Spleen (tissue), 11 donors: ENCODE measurements at regions not wholly inside any gene's neighbourhood (a gene's known extent, or its start where the extent isn't known, plus 50 kb on each side); places are given as distances from the start of the nearest gene placed in this dataset.

Experiments
- DNase-seq: peaks from one replicate; pipeline ENCODE4 v3.0.0-alpha.2; 2020
- H3K27ac ChIP-seq, 8 donors: fragments of 200-600 bp; sonication (generic) in 7 of 8; 1 replicate in 4 of 8; 2 replicates in 4 of 8; pipeline versions ENCODE4 v1.5.0 to v1.8.0; 2016 to 2021; ENCODE audit warnings: inconsistent platforms in 4 of 8, mild to moderate bottlenecking in 4 of 8, moderate library complexity in 1 of 8
- H3K27me3 ChIP-seq, 7 donors: fragments of 200-600 bp; sonication (generic) in 6 of 7; replicated peaks in 1 of 7; 1 replicate in 4 of 7; 2 replicates in 3 of 7; pipeline versions ENCODE4 v1.5.0 to v1.8.0; 2016 to 2021; ENCODE audit warnings: inconsistent platforms in 3 of 7, mild to moderate bottlenecking in 1 of 7
- H3K36me3 ChIP-seq, 6 donors: fragments of 200-600 bp; sonication (generic) in 5 of 6; 1 replicate in 4 of 6; 2 replicates in 2 of 6; pipeline versions ENCODE4 v1.5.0 to v1.8.0; 2016 to 2021; ENCODE audit warnings: inconsistent platforms in 2 of 6
- H3K4me1 ChIP-seq, 6 donors: fragments of 200-600 bp; sonication (generic) in 5 of 6; 1 replicate in 3 of 6; 2 replicates in 3 of 6; pipeline versions ENCODE4 v1.5.0 to v1.8.0; 2016 to 2021; ENCODE audit warnings: inconsistent platforms in 3 of 6
- H3K4me3 ChIP-seq, 8 donors: fragments of 200-600 bp; sonication (generic) in 7 of 8; 1 replicate in 4 of 8; 2 replicates in 4 of 8; pipeline versions ENCODE4 v1.5.0 to v1.8.0; 2016 to 2021; ENCODE audit warnings: inconsistent platforms in 4 of 8, mild to moderate bottlenecking in 4 of 8, moderate library complexity in 2 of 8
- H3K9me3 ChIP-seq, 8 donors: fragments of 200-600 bp; sonication (generic) in 7 of 8; 1 replicate in 4 of 8; 2 replicates in 4 of 8; pipeline versions ENCODE4 v1.5.0 to v1.8.0; 2016 to 2021; ENCODE audit warnings: inconsistent platforms in 4 of 8
- POLR2A ChIP-seq, 3 donors: fragments of 450-650 bp; IDR thresholded peaks; one replicate each; pipeline ENCODE4 v1.5.1; 2017; ENCODE audit warnings: antibody characterized with exemption in 3 of 3, mild to moderate bottlenecking in 1 of 3
- POLR2AphosphoS5 ChIP-seq, 3 donors: sonication (generic); formaldehyde crosslinking; IDR thresholded peaks; one replicate each; pipeline ENCODE4 v1.5.1; 2017; ENCODE audit warnings: antibody characterized with exemption in 3 of 3
- WGBS, 5 donors: extraction: QIAGEN DNeasy Blood & Tissue Kit in 3 of 5; methylation state at CpG; one replicate each; pipeline versions ENCODE4 v1.1.5 to v1.1.7; 2013 to 2018; 5-methylcytosine and 5-hydroxymethylcytosine counted together
- intact Hi-C: fragments of 100-400 bp; cut with DNase I; formaldehyde crosslinking; loops from one replicate; pipeline ENCODE4 v1.15.0; 2023; ENCODE audit warnings: low total_unique reads
- TF ChIP-seq, protein P1 (sequence below), 11 experiments: fragments of 200-600 bp in 7 of 11; fragments of 450-650 bp in 4 of 11; sonication (generic) in 4 of 11; IDR thresholded peaks in 8 of 11; conservative IDR thresholded peaks in 3 of 11; 1 replicate in 7 of 11; 2 replicates in 4 of 11; pipeline versions ENCODE4 v1.4.0 to v1.8.0; 2016 to 2021; ENCODE audit warnings: antibody characterized with exemption in 11 of 11, inconsistent platforms in 4 of 11, mild to moderate bottlenecking in 1 of 11
- donor health status: healthy with polysubstance abuse.
- donor health status: DM: no; HTN: no; CAD: no; lungs with moderate emphysema.
- donor health status: DM: no; HTN: no; CAD: no.
- donor health status: Bipolar disorder and iron deficiency.
- donor health status: healthy.
- donor health status: DM: no; HTN: no; CAD: no.
- donor health status: DM: yes; HTN: yes; CAD: no.

GRCh38 chr18:61953641-61954040 lies 60.8 kb upstream of the RNF152 start:
- no peak overlapping the region for H3K27ac ChIP-seq
- peaks cover 0 to 59% (median 0%) of the 10 kb centered on the region in 7 donors for H3K27me3 ChIP-seq
- TF ChIP-seq POLR2A (IDR thresholded peaks at IDR 0.05) (no peak), POLR2AphosphoS5 (IDR thresholded peaks at IDR 0.05) (no peak)
- TF ChIP-seq, protein P1, sequence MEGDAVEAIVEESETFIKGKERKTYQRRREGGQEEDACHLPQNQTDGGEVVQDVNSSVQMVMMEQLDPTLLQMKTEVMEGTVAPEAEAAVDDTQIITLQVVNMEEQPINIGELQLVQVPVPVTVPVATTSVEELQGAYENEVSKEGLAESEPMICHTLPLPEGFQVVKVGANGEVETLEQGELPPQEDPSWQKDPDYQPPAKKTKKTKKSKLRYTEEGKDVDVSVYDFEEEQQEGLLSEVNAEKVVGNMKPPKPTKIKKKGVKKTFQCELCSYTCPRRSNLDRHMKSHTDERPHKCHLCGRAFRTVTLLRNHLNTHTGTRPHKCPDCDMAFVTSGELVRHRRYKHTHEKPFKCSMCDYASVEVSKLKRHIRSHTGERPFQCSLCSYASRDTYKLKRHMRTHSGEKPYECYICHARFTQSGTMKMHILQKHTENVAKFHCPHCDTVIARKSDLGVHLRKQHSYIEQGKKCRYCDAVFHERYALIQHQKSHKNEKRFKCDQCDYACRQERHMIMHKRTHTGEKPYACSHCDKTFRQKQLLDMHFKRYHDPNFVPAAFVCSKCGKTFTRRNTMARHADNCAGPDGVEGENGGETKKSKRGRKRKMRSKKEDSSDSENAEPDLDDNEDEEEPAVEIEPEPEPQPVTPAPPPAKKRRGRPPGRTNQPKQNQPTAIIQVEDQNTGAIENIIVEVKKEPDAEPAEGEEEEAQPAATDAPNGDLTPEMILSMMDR (IDR thresholded peaks at IDR 0.05 in 8 of 11, conservative IDR thresholded peaks at IDR 0.05 in 3 of 11) = no peak
- H3K4me1 ChIP-seq = peaks cover 0 to 13% (median 7%) of the 10 kb centered on the region in 6 donors
- no peak for DNase-seq
- peaks cover 0 to 6% (median 0%) of the 10 kb centered on the region in 8 donors for H3K9me3 ChIP-seq
- intact Hi-C loops = no loop called here
- H3K4me3 ChIP-seq = no peak overlapping the region
- 83 to 89% (median 86%) methylated on average over 5 of the region's 5 CpGs for WGBS, 5 donors
- no peaks in the 10 kb centered on the region for H3K36me3 ChIP-seq

DNA sequence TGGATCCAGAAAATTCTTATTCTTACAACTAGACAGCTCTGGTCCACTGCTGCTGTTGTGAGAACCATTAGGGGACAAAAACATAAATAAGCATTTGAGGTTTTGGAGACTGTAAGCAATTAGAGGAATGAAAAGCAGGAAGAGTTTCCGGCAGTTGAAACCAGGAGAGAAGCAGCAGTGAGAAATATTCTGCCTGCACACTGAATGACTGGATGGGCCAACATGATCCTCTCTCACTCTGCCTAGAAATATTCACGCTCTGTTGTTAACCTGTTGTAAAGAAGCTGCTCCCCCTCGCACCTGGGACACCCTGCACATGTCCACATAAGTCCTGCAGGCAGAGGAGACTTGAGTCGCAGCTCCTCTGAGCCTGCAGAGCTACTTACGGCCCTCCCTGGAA lies 60.4 kb upstream of the RNF152 start:
- Histone ChIP-seq H3K27me3 (peaks cover 0 to 62% (median 0%) of the 10 kb centered on the region in 7 donors), H3K4me1 (peaks cover 0 to 13% (median 7%) of the 10 kb centered on the region in 6 donors), H3K36me3 (no peaks in the 10 kb centered on the region), H3K27ac (no peak overlapping the region), H3K9me3 (peaks cover 0 to 6% (median 0%) of the 10 kb centered on the region in 8 donors), H3K4me3 (no peak overlapping the region)
- TF ChIP-seq POLR2A (IDR thresholded peaks at IDR 0.05) = no peak
- TF ChIP-seq, protein P1 (IDR thresholded peaks at IDR 0.05 in 8 of 11, conservative IDR thresholded peaks at IDR 0.05 in 3 of 11) = no peak
- TF ChIP-seq POLR2AphosphoS5 (IDR thresholded peaks at IDR 0.05) = no peak
- DNase-seq = no peak
- intact Hi-C loops = no loop called here
- 80 to 96% (median 89%) methylated on average over 4 to 5 of the region's 5 CpGs for WGBS, 5 donors

DNA sequence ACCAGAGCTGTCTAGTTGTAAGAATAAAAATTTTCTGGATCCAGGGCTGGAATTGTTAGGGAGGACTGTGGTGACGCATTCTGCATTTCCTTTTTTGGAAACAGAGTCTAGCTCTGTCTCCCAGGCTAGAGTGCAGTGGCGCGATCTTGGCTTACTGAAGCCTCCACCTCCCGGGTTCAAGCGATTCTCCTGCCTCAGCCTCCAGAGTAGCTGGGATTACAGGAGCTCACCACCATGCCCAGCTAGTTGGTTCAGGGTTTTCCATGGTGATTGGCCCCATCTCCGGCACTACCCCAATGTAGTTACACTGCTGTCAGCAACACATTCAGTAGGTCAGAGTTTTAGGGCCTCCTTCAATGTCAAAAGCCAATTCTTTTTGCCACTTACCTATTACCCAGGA lies 58.6 kb upstream of the RNF152 start:
- peaks cover 0 to 6% (median 0%) of the 10 kb centered on the region in 8 donors for H3K9me3 ChIP-seq
- peaks cover 0 to 13% (median 7%) of the 10 kb centered on the region in 6 donors for H3K4me1 ChIP-seq
- intact Hi-C loops = no loop called here
- no peak overlapping the region for H3K4me3 ChIP-seq
- DNase-seq = no peak
- TF ChIP-seq, protein P1 (IDR thresholded peaks at IDR 0.05 in 8 of 11, conservative IDR thresholded peaks at IDR 0.05 in 3 of 11) = no peak
- TF ChIP-seq POLR2AphosphoS5 (IDR thresholded peaks at IDR 0.05) (no peak), POLR2A (IDR thresholded peaks at IDR 0.05) (no peak)
- no peaks in the 10 kb centered on the region for H3K36me3 ChIP-seq
- WGBS, 5 donors = 95 to 98% (median 96%) methylated on average over 6 of the region's 6 CpGs
- H3K27ac ChIP-seq = no peak overlapping the region
- peaks cover 0 to 62% (median 0%) of the 10 kb centered on the region in 7 donors for H3K27me3 ChIP-seq

DNA sequence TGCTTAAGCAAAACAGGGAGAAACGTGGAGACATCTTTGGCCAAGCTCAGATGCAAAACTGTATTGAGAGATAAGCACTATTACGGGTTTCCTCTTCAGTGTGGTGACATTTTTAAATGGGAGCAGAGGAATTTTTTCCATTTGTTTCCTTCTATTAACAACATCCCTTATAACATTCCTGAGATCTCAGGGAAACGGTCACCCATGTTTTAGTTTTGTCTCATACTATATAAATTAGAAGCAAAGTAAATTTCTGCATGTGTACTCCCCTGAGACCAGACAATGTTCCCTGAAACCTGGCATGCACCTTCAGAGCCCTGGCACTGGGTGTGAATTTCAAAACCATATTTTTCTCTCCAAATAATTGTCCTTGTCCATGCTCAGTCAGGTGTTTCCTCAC lies 57.6 kb upstream of the RNF152 start:
- TF ChIP-seq POLR2A (IDR thresholded peaks at IDR 0.05) = no peak
- TF ChIP-seq POLR2AphosphoS5 (IDR thresholded peaks at IDR 0.05) = no peak
- TF ChIP-seq, protein P1 (IDR thresholded peaks at IDR 0.05 in 8 of 11, conservative IDR thresholded peaks at IDR 0.05 in 3 of 11) = no peak
- Histone ChIP-seq H3K9me3 (no peaks in the 10 kb centered on the region), H3K36me3 (no peaks in the 10 kb centered on the region), H3K4me3 (no peak overlapping the region), H3K27ac (no peak overlapping the region), H3K27me3 (peaks cover 0 to 65% (median 0%) of the 10 kb centered on the region in 7 donors), H3K4me1 (peaks cover 0 to 13% (median 7%) of the 10 kb centered on the region in 6 donors)
- DNase-seq = no peak
- intact Hi-C loops = no loop called here
- WGBS, 5 donors = 55 to 79% (median 62%) methylated on average over 3 of the region's 3 CpGs
